Ishikawa (cell line): ENCODE measurements at regions not wholly inside any gene's neighbourhood (a gene's known extent, or its start where the extent isn't known, plus 50 kb on each side); places are given as distances from the start of the nearest gene placed in this dataset.

ENCODE experiments used
- CEBPB ChIP-seq: IDR thresholded peaks from 2 replicates; pipeline ENCODE4 v1.6.1; 2012
- CREB1 ChIP-seq: IDR thresholded peaks from 2 replicates; pipeline ENCODE4 v1.6.1; 2012; ENCODE audit warnings: low read depth
- EGR1 ChIP-seq: IDR thresholded peaks from 2 replicates; pipeline ENCODE4 v1.6.1; 2012
- EP300 ChIP-seq: IDR thresholded peaks from 2 replicates; pipeline ENCODE4 v1.6.1; 2012; ENCODE audit warnings: borderline replicate concordance
- FOXM1 ChIP-seq: IDR thresholded peaks from 2 replicates; pipeline ENCODE4 v1.6.1; 2012; ENCODE audit warnings: low read depth, borderline replicate concordance
- MAX ChIP-seq: IDR thresholded peaks from 2 replicates; pipeline ENCODE4 v1.6.1; 2012
- NFIC ChIP-seq: IDR thresholded peaks from 2 replicates; pipeline ENCODE4 v1.6.1; 2012
- RAD21 ChIP-seq: IDR thresholded peaks from 2 replicates; pipeline ENCODE4 v1.6.1; 2012; ENCODE audit warnings: low read depth
- REST ChIP-seq: IDR thresholded peaks from 2 replicates; pipeline ENCODE4 v1.6.1; 2012; ENCODE audit warnings: low read depth, mild to moderate bottlenecking
- TAF1 ChIP-seq: IDR thresholded peaks from 2 replicates; pipeline ENCODE4 v1.6.1; 2012; ENCODE audit warnings: low read depth, mild to moderate bottlenecking
- TCF12 ChIP-seq: IDR thresholded peaks from 2 replicates; pipeline ENCODE4 v1.6.1; 2012; ENCODE audit warnings: low read depth
- TEAD4 ChIP-seq: IDR thresholded peaks from 2 replicates; pipeline ENCODE4 v1.6.1; 2012
- YY1 ChIP-seq: IDR thresholded peaks from 2 replicates; pipeline ENCODE4 v1.6.1; 2012; ENCODE audit warnings: low read depth
- ZBTB7A ChIP-seq: IDR thresholded peaks from 2 replicates; pipeline ENCODE4 v1.6.1; 2012; ENCODE audit warnings: low read depth
- TF ChIP-seq, protein P1 (sequence below): IDR thresholded peaks from 2 replicates; pipeline ENCODE4 v1.6.1; 2012

- TF ChIP-seq CEBPB = no peak
- TF ChIP-seq ZBTB7A = no peak
- no peak for TF ChIP-seq TEAD4
- TF ChIP-seq MAX = no peak
- no peak for TF ChIP-seq EGR1
- TF ChIP-seq TCF12 = no peak
- TF ChIP-seq TAF1 = no peak
- no peak for TF ChIP-seq RAD21
- no peak for TF ChIP-seq EP300
- TF ChIP-seq YY1 = no peak
- TF ChIP-seq CREB1 = no peak
- TF ChIP-seq FOXM1 = no peak
Observed at GRCh38 chr13:111877906-111878305, 189.0 kb upstream of the SOX1 start.

DNA sequence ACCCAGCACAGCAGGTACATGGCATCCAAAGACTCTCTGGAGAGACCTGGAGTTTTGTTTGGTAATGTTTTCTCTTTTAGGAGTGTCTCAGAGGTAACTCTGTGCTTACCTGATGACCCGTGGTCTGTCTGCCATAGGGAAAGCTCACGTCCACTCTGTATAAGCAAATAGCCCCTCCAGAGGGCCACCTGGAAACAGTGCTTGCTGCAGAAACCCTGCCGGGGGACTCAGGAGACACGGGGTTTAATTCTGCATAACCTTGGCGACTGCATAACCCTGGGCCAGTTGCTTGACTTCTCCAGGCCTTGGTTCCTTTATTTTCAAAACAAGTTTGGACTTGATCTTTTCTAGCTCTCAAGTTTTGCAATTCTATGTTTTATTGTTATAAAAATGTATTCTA lies 187.2 kb upstream of the SOX1 start:
- TF ChIP-seq, protein P1, sequence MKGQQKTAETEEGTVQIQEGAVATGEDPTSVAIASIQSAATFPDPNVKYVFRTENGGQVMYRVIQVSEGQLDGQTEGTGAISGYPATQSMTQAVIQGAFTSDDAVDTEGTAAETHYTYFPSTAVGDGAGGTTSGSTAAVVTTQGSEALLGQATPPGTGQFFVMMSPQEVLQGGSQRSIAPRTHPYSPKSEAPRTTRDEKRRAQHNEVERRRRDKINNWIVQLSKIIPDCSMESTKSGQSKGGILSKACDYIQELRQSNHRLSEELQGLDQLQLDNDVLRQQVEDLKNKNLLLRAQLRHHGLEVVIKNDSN = no peak
- TF ChIP-seq CREB1 = no peak
- no peak for TF ChIP-seq NFIC
- TF ChIP-seq EGR1 = no peak
- TF ChIP-seq YY1 = no peak
- no peak for TF ChIP-seq EP300
- TF ChIP-seq CEBPB = no peak
- TF ChIP-seq TAF1 = no peak

DNA sequence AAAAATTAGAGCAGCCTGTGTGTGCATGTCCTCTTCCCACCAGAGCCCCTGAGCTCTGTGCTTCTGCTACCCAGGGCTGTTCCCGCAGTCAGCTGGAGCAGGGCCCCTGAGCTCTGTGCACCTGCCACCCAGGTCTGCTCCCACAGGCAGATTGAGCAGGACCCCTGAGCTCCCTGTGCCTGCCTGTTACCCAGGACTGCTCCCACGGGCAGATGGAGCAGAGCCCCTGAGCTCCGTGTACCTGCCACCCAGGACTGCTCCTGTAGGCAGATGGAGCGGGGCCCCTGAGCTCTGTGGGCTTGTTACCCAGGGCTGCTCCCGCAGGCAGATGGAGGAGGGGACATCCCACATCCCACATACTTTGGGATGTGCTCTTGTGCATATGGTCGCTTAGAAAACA lies 186.8 kb upstream of the SOX1 start:
- no peak for TF ChIP-seq TAF1
- TF ChIP-seq, protein P1 = no peak
- TF ChIP-seq FOXM1 = no peak
- no peak for TF ChIP-seq RAD21
- TF ChIP-seq TEAD4 = no peak
- no peak for TF ChIP-seq EP300

GRCh38 chr13:111881700-111882099 lies 185.2 kb upstream of the SOX1 start:
- no peak for TF ChIP-seq MAX
- no peak for TF ChIP-seq YY1
- TF ChIP-seq FOXM1 = no peak
- TF ChIP-seq, protein P1 = no peak
- no peak for TF ChIP-seq RAD21

DNA sequence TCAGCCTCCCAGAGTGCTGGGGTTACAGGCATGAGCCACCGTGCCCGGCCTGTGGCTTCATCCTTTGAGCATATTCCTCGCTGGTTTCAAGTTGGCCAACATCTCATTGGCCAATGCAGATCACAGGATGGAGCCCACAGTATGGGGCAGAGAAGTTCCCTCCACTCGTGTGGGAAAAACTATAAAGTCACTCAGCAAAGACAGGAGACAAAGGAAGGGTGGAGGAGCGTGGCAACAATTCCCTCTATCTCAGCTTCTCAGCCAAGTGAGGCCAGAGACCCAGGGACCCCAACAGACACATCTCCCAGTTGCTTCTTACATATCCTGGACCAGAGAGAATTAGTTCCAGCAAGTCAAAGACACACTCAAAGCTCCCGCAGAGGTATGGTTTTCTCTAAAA lies 184.6 kb upstream of the SOX1 start:
- TF ChIP-seq CEBPB (no peak), TEAD4 (no peak), CREB1 (no peak), ZBTB7A (no peak), REST (no peak), NFIC (no peak), RAD21 (no peak), YY1 (no peak), TAF1 (no peak), TCF12 (no peak), EP300 (no peak), FOXM1 (no peak), EGR1 (no peak), MAX (no peak)
- TF ChIP-seq, protein P1 = no peak

DNA sequence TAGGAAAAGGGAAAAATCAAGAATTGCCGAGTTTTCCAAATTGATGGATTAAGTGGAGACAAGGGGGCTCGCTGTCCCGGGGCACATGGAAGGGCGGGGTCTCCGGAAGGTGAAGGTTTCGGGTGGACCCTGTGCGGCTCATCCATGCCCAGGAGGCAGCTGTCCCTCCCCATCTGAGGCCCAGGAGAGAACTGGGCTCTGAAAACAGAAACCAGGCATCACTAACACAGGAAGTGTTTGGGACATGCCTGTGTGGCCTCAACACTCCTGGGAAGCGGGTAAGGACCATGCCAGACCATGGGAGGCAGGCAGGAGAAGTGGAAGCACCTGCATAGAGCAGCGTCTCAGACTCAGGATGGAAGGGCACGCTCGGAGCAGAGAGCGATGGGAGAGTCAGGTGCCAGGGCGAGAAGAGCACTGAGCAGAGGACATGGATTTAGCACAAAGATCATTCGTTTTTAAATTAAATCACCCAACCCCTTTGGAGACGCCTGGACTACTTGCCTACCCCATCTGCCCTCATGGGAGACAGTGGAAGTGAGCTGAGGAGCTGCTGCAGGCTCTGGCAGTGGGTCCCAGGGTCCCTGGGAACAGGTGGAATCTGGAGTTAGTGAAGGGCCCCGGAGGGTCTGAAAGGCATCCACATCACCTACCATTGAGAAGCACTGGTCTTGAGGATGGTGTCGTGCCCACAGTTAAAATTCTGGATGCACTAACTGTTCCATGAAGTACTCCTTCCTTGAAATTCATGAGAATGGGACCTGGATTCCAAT lies 183.2 kb upstream of the SOX1 start:
- TF ChIP-seq TAF1 = no peak
- no peak for TF ChIP-seq TCF12
- no peak for TF ChIP-seq TEAD4
- TF ChIP-seq CREB1 = no peak
- TF ChIP-seq MAX = no peak
- no peak for TF ChIP-seq FOXM1
- TF ChIP-seq RAD21 = no peak
- TF ChIP-seq EP300 = no peak
- TF ChIP-seq, protein P1 = no peak
- TF ChIP-seq ZBTB7A = no peak
- no peak for TF ChIP-seq EGR1
- TF ChIP-seq REST = no peak
- TF ChIP-seq YY1 = no peak
- no peak for TF ChIP-seq CEBPB
- TF ChIP-seq NFIC = no peak
